ENCODE measurements at regions not wholly inside any gene's neighbourhood (a gene's known extent, or its start where the extent isn't known, plus 50 kb on each side); places are given as distances from the start of the nearest gene placed in this dataset.

- TF ChIP-seq POLR2AphosphoS5 (IDR thresholded peaks at IDR 0.05) (no peak), POLR2A (IDR thresholded peaks at IDR 0.05) (no peak)
These were observed 201.2 kb upstream of the PIK3C3 start for GRCh38 chr18:41753826-41754225.
